HEK293 (cell line): ENCODE measurements at regions not wholly inside any gene's neighbourhood (a gene's known extent, or its start where the extent isn't known, plus 50 kb on each side); places are given as distances from the start of the nearest gene placed in this dataset.

Experiments
- CTCF ChIA-PET: fragments of 350-600 bp; formaldehyde crosslinking; extraction: SDS; loops from one replicate; lab custom pipeline; 2021; ENCODE audit warnings: antibody characterized with exemption; lab: Yijun Ruan, JAX
- POLR2A ChIA-PET: fragments of 300-600 bp; formaldehyde crosslinking; extraction: SDS; loops from one replicate; lab custom pipeline; 2020; ENCODE audit warnings: antibody characterized with exemption, inconsistent platforms; lab: Yijun Ruan, JAX
- H3K27ac ChIP-seq: fragments of 200-500 bp; sonication (Bioruptor generic); 2 replicates; pipeline ENCODE4 v1.5.1; 2014; ENCODE audit warnings: low read depth, low read length, control low read depth, inconsistent platforms; ENCODE audit errors: extremely low read depth
- H3K36me3 ChIP-seq, 2 experiments: fragments of 200-500 bp in 1 of 2; sonication (Bioruptor generic) in 1 of 2; 1 replicate in 1 of 2; 2 replicates in 1 of 2; pipeline ENCODE4 v1.5.1; 2014 to 2017; ENCODE audit warnings: inconsistent platforms in 2 of 2, low read length in 2 of 2; ENCODE audit not compliant: control insufficient read depth in 2 of 2, insufficient read depth in 1 of 2
- H3K4me1 ChIP-seq: fragments of 200-500 bp; sonication (Bioruptor generic); 2 replicates; pipeline ENCODE4 v1.5.1; 2014; ENCODE audit warnings: mild to moderate bottlenecking, low read length, inconsistent platforms; ENCODE audit not compliant: control insufficient read depth, insufficient read depth
- H3K4me3 ChIP-seq: 2 replicates; pipeline ENCODE4 v1.5.1; 2011; ENCODE audit warnings: low read depth, mild to moderate bottlenecking, control low read depth, low read length, moderate library complexity
- H3K9me3 ChIP-seq: fragments of 200-500 bp; sonication (Bioruptor generic); 2 replicates; pipeline ENCODE4 v1.5.1; 2014; ENCODE audit warnings: low read depth, low read length, inconsistent platforms; ENCODE audit not compliant: control insufficient read depth, insufficient read depth
- GFI1B ChIP-seq: fragments of 450-650 bp; formaldehyde crosslinking; IDR thresholded peaks from 2 replicates; pipeline ENCODE4 v1.5.1; 2016; ENCODE audit warnings: missing biosample characterization, missing genetic modification characterization
- KLF16 ChIP-seq: fragments of 450-650 bp; formaldehyde crosslinking; IDR thresholded peaks from 2 replicates; pipeline ENCODE4 v1.5.1; 2017; ENCODE audit warnings: missing biosample characterization, missing genetic modification characterization
- SALL2 ChIP-seq: fragments of 450-650 bp; formaldehyde crosslinking; IDR thresholded peaks from 2 replicates; pipeline ENCODE4 v1.5.0; 2017; ENCODE audit warnings: missing biosample characterization, mild to moderate bottlenecking, missing genetic modification characterization, borderline replicate concordance
- ZBTB48 ChIP-seq: fragments of 450-650 bp; formaldehyde crosslinking; IDR thresholded peaks from 2 replicates; pipeline ENCODE4 v1.5.1; 2016; ENCODE audit warnings: missing biosample characterization, missing genetic modification characterization
- ZBTB7A ChIP-seq: fragments of 450-650 bp; formaldehyde crosslinking; IDR thresholded peaks from 2 replicates; pipeline ENCODE4 v1.5.1; 2016; ENCODE audit warnings: low read depth, missing biosample characterization, missing genetic modification characterization
- ZNF214 ChIP-seq: fragments of 450-650 bp; formaldehyde crosslinking; IDR thresholded peaks from 2 replicates; pipeline ENCODE4 v1.5.1; 2017; ENCODE audit warnings: missing biosample characterization, mild to moderate bottlenecking, missing genetic modification characterization, borderline replicate concordance
- ZNF366 ChIP-seq: fragments of 450-650 bp; formaldehyde crosslinking; conservative IDR thresholded peaks from 2 replicates; pipeline ENCODE4 v1.5.1; 2016; ENCODE audit warnings: missing biosample characterization, missing genetic modification characterization
- ZNF426 ChIP-seq: fragments of 450-650 bp; formaldehyde crosslinking; IDR thresholded peaks from 2 replicates; pipeline ENCODE4 v1.5.1; 2017; ENCODE audit warnings: missing biosample characterization, missing genetic modification characterization, mild to moderate bottlenecking, inconsistent platforms, moderate library complexity
- ZNF701 ChIP-seq: fragments of 450-650 bp; formaldehyde crosslinking; IDR thresholded peaks from 2 replicates; pipeline ENCODE4 v1.5.1; 2016; ENCODE audit warnings: missing biosample characterization, missing genetic modification characterization
- ZNF747 ChIP-seq: fragments of 450-650 bp; formaldehyde crosslinking; IDR thresholded peaks from 2 replicates; pipeline ENCODE4 v1.5.1; 2016; ENCODE audit warnings: missing biosample characterization, missing genetic modification characterization
- ZNF792 ChIP-seq: fragments of 450-650 bp; formaldehyde crosslinking; IDR thresholded peaks from 2 replicates; pipeline ENCODE4 v1.5.1; 2016; ENCODE audit warnings: missing biosample characterization, missing genetic modification characterization
- ZSCAN4 ChIP-seq: fragments of 450-650 bp; formaldehyde crosslinking; IDR thresholded peaks from 2 replicates; pipeline ENCODE4 v1.5.1; 2017; ENCODE audit warnings: missing biosample characterization, missing genetic modification characterization
- TF ChIP-seq, protein P1 (sequence below): fragments of 450-650 bp; formaldehyde crosslinking; IDR thresholded peaks from 2 replicates; pipeline ENCODE4 v1.5.1; 2017; ENCODE audit warnings: missing biosample characterization, missing genetic modification characterization

DNA sequence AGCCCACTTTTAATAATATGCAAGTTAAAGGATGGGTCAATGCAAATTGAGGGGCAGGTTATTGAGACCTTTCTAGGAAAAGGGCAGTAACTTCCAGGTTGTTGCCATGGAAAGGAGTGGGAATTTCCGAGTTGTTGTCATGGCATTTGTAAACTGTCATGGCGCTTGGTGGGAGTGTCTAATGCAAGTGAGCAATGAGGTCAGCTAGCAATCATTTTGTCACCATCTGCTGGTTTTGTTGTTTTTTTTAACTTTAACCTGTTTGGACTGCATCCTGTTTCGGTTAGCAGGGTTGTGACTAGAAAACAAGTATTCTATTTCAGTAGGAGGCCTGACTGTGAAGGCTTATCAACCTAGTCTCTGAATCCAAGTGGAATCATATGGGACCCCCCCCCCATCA, 85.8 kb upstream of the TSPAN11 start:
- TF ChIP-seq ZSCAN4 (tag by site-specific recombination): no peak
- TF ChIP-seq, protein P1, sequence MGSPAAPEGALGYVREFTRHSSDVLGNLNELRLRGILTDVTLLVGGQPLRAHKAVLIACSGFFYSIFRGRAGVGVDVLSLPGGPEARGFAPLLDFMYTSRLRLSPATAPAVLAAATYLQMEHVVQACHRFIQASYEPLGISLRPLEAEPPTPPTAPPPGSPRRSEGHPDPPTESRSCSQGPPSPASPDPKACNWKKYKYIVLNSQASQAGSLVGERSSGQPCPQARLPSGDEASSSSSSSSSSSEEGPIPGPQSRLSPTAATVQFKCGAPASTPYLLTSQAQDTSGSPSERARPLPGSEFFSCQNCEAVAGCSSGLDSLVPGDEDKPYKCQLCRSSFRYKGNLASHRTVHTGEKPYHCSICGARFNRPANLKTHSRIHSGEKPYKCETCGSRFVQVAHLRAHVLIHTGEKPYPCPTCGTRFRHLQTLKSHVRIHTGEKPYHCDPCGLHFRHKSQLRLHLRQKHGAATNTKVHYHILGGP (tag by site-specific recombination): 0 out of 2 replicates have a peak, but pooled peaks have one; percentile 19
- POLR2A ChIA-PET: no interaction called here
- Histone ChIP-seq H3K4me3 (no peak overlapping the region), H3K9me3 (no peaks in the 10 kb centered on the region), H3K36me3 (no peaks in the 10 kb centered on the region), H3K27ac (no peak overlapping the region), H3K4me1 (no peaks in the 10 kb centered on the region)
- CTCF ChIA-PET: no interaction called here

GRCh38 chr12:30839643-30840220, 85.0 kb upstream of the CAPRIN2 start:
- ChIA-PET CTCF (no interaction called here), POLR2A (no interaction called here)
- H3K4me1 ChIP-seq: no peaks in the 10 kb centered on the region
- H3K36me3 ChIP-seq: no peaks in the 10 kb centered on the region
- no peak for TF ChIP-seq ZBTB48
- no peak for TF ChIP-seq ZBTB7A (tag by site-specific recombination)
- TF ChIP-seq ZNF792: no peak
- no peak for TF ChIP-seq SALL2 (tag by site-specific recombination)
- no peak for TF ChIP-seq GFI1B (tag by site-specific recombination)
- TF ChIP-seq ZNF701: no peak
- no peak for TF ChIP-seq ZNF747 (tag by site-specific recombination)
- no peak overlapping the region for H3K27ac ChIP-seq
- H3K9me3 ChIP-seq: no peaks in the 10 kb centered on the region
- no peak overlapping the region for H3K4me3 ChIP-seq

DNA sequence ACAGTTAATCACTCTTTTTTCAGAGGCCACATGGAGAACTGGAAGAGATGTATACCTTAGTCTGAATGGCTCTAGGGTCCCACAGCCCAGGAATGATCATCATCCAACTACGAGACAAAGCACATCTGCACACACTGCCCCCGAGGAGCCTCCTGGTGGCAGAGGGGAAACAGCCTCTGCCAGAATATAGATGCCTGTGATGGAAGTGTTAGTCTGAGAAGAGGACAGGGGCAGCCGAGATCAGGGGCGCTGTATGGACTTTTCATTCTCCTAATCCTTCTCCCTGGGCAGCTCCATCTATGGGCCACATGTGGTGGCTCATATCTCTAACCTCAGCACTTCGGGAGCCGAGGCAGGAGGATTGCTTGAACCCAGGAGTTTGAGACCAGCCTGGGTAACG, 82.8 kb upstream of the CAPRIN2 start:
- Histone ChIP-seq H3K9me3 (no peaks in the 10 kb centered on the region), H3K27ac (no peak overlapping the region), H3K36me3 (no peaks in the 10 kb centered on the region), H3K4me1 (no peaks in the 10 kb centered on the region), H3K4me3 (no peak overlapping the region)
- TF ChIP-seq KLF16 (tag by site-specific recombination) (no peak), ZNF366 (tag by site-specific recombination) (no peak), ZNF214 (no peak)
- ChIA-PET CTCF (no interaction called here), POLR2A (no interaction called here)

- TF ChIP-seq ZNF426 (tag by site-specific recombination): no peak
- TF ChIP-seq, all 188 proteins: peak for 0
- ChIA-PET POLR2A (interaction anchor here (0.5 kb wide), 1 partner anchor 141 kb away, joined by 4 read pairs; the partner anchor contains the start of gene IPO8), CTCF (no interaction called here)
- Histone ChIP-seq H3K4me1 (no peaks in the 10 kb centered on the region), H3K36me3 (no peaks in the 10 kb centered on the region), H3K4me3 (no peak overlapping the region), H3K9me3 (no peaks in the 10 kb centered on the region), H3K27ac (no peak overlapping the region)
Measured at GRCh38 chr12:30836656-30837445, 82.1 kb upstream of the CAPRIN2 start.
